K562 (cell line): ENCODE measurements at regions not wholly inside any gene's neighbourhood (a gene's known extent, or its start where the extent isn't known, plus 50 kb on each side); places are given as distances from the start of the nearest gene placed in this dataset.
A peak's percentile ranks its signal among the peaks of the same experiment; 100 is the strongest.

ENCODE experiments used
- BACH1 ChIP-seq: fragments of 200-800 bp; sonication (Bioruptor generic); IDR thresholded peaks from 2 replicates; pipeline ENCODE4 v1.6.1; 2016; ENCODE audit warnings: missing genetic modification characterization, missing compliant biosample characterization
- BHLHE40 ChIP-seq: IDR thresholded peaks from 2 replicates; pipeline ENCODE4 v1.6.1; 2011; ENCODE audit warnings: low read length, improper control_type of control experiment
- ELF1 ChIP-seq: fragments of 200-800 bp; sonication (Bioruptor generic); IDR thresholded peaks from 2 replicates; pipeline ENCODE4 v1.6.1; 2016; ENCODE audit warnings: missing genetic modification characterization, missing compliant biosample characterization
- HDAC6 ChIP-seq: IDR thresholded peaks from 2 replicates; pipeline ENCODE4 v1.6.1; 2012; ENCODE audit warnings: low read depth, mild to moderate bottlenecking, control low read depth, inconsistent platforms, low read length, moderate library complexity
- HNRNPLL ChIP-seq: fragments of 200-400 bp; formaldehyde crosslinking; IDR thresholded peaks from 2 replicates; pipeline ENCODE4 v1.6.1; 2017; ENCODE audit warnings: low read length, low read depth, mild to moderate bottlenecking; ENCODE audit not compliant: poor library complexity, severe bottlenecking
- ILK ChIP-seq: fragments of 450-650 bp; IDR thresholded peaks from 2 replicates; pipeline ENCODE4 v1.6.1; 2016; ENCODE audit warnings: missing genetic modification characterization, low read depth, mild to moderate bottlenecking, missing compliant biosample characterization, moderate library complexity, borderline replicate concordance
- RAD21 ChIP-seq, 2 experiments: fragments of 250-450 bp in 1 of 2; fragments of 450-650 bp in 1 of 2; sonication (Bioruptor Pico) in 1 of 2; formaldehyde crosslinking in 1 of 2; IDR thresholded peaks in 1 of 2; conservative IDR thresholded peaks in 1 of 2; 2 replicates each; pipeline versions ENCODE4 v1.4.0 to v1.8.0; 2020 to 2022; ENCODE audit warnings: mild to moderate bottlenecking in 2 of 2, moderate library complexity in 1 of 2
- SMARCA4 ChIP-seq: fragments of 450-650 bp; IDR thresholded peaks from 2 replicates; pipeline ENCODE4 v1.6.1; 2016
- ZNF232 ChIP-seq: sonication (generic); formaldehyde crosslinking; IDR thresholded peaks from 2 replicates; pipeline ENCODE4 v1.8.0; 2022; ENCODE audit warnings: mild to moderate bottlenecking, missing genetic modification reagents
- ZNF347 ChIP-seq: fragments of 450-650 bp; formaldehyde crosslinking; IDR thresholded peaks from 2 replicates; pipeline ENCODE4 v1.4.0; 2020; ENCODE audit warnings: low read depth, mild to moderate bottlenecking, moderate library complexity
- ZNF589 ChIP-seq: fragments of 200-800 bp; sonication (Bioruptor generic); IDR thresholded peaks from 2 replicates; pipeline ENCODE4 v1.6.1; 2016; ENCODE audit warnings: low read depth, missing genetic modification characterization, missing compliant biosample characterization
- TF ChIP-seq, protein P1 (sequence below): IDR thresholded peaks from 3 replicates; pipeline ENCODE4 v1.6.1; 2011; ENCODE audit warnings: borderline replicate concordance, mild to moderate bottlenecking; ENCODE audit not compliant: insufficient read length, insufficient read depth
- TF ChIP-seq, protein P2 (sequence below): fragments of 250-450 bp; sonication (Bioruptor Pico); IDR thresholded peaks from 2 replicates; pipeline ENCODE4 v1.5.0; 2021
- TF ChIP-seq, protein P3 (sequence below), 2 experiments: IDR thresholded peaks; 2 replicates each; pipeline ENCODE4 v1.6.1; 2011; ENCODE audit warnings: borderline replicate concordance in 1 of 2, control low read depth in 1 of 2, low read depth in 1 of 2, low read length in 1 of 2, mild to moderate bottlenecking in 1 of 2, mixed read lengths in 1 of 2, moderate library complexity in 1 of 2; ENCODE audit not compliant: insufficient read depth in 1 of 2, insufficient read length in 1 of 2, poor library complexity in 1 of 2, severe bottlenecking in 1 of 2; ENCODE audit errors: extremely low read depth in 1 of 2
- TF ChIP-seq, protein P4 (sequence below): fragments of 450-650 bp; IDR thresholded peaks from 2 replicates; pipeline ENCODE4 v1.7.0; 2016; ENCODE audit warnings: borderline replicate concordance

DNA sequence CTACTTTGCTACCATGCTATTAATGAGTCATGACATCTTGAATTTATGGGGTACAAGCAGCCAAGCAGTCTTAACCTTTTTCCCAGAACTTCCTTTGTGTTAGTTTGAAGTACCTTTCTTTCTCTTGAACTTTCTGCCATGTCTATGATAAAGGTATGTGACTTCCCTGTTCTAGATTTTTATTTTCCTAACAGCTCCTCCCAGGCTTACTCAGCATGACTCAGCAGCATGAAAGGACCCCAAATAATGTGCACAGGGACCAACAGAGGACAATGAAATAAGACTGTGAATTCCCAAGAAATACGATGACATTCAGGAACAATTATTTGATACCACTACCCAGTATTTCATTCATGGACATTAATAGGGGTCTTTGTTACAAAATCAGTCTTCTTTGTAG lies 60.0 kb downstream of the TTC6 start (continued):
- TF ChIP-seq BACH1 (tag) (peak; percentile 63; the same call in 1 of the 2 replicates), ILK (no peak), HNRNPLL (no peak), BHLHE40 (no peak), ZNF347 (CRISPR knock-in tag) (no peak), ELF1 (tag) (no peak), ZNF232 (CRISPR knock-in tag) (no peak), SMARCA4 (0 out of 2 replicates have a peak, but pooled peaks have one; percentile 33), RAD21 (CRISPR knock-in tag; conservative IDR thresholded peaks at IDR 0.05 in 1 of 2, IDR thresholded peaks at IDR 0.05 in 1 of 2) (no peak), HDAC6 (no peak), ZNF589 (CRISPR knock-in tag) (no peak)
- TF ChIP-seq, protein P1, sequence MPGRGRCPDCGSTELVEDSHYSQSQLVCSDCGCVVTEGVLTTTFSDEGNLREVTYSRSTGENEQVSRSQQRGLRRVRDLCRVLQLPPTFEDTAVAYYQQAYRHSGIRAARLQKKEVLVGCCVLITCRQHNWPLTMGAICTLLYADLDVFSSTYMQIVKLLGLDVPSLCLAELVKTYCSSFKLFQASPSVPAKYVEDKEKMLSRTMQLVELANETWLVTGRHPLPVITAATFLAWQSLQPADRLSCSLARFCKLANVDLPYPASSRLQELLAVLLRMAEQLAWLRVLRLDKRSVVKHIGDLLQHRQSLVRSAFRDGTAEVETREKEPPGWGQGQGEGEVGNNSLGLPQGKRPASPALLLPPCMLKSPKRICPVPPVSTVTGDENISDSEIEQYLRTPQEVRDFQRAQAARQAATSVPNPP: no peak
- TF ChIP-seq, protein P2, sequence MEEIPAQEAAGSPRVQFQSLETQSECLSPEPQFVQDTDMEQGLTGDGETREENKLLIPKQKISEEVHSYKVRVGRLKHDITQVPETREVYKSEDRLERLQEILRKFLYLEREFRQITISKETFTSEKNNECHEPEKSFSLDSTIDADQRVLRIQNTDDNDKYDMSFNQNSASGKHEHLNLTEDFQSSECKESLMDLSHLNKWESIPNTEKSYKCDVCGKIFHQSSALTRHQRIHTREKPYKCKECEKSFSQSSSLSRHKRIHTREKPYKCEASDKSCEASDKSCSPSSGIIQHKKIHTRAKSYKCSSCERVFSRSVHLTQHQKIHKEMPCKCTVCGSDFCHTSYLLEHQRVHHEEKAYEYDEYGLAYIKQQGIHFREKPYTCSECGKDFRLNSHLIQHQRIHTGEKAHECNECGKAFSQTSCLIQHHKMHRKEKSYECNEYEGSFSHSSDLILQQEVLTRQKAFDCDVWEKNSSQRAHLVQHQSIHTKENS (CRISPR knock-in tag): no peak
- TF ChIP-seq, protein P3, sequence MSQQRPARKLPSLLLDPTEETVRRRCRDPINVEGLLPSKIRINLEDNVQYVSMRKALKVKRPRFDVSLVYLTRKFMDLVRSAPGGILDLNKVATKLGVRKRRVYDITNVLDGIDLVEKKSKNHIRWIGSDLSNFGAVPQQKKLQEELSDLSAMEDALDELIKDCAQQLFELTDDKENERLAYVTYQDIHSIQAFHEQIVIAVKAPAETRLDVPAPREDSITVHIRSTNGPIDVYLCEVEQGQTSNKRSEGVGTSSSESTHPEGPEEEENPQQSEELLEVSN (IDR thresholded peaks at IDR 0.05; ENCODE audit: borderline replicate concordance in 1 of 2, extremely low read depth in 1 of 2, insufficient read depth in 1 of 2, insufficient read length in 1 of 2, low read depth in 1 of 2, low read length in 1 of 2, poor library complexity in 1 of 2, severe bottlenecking in 1 of 2): no peak
- TF ChIP-seq, protein P4, sequence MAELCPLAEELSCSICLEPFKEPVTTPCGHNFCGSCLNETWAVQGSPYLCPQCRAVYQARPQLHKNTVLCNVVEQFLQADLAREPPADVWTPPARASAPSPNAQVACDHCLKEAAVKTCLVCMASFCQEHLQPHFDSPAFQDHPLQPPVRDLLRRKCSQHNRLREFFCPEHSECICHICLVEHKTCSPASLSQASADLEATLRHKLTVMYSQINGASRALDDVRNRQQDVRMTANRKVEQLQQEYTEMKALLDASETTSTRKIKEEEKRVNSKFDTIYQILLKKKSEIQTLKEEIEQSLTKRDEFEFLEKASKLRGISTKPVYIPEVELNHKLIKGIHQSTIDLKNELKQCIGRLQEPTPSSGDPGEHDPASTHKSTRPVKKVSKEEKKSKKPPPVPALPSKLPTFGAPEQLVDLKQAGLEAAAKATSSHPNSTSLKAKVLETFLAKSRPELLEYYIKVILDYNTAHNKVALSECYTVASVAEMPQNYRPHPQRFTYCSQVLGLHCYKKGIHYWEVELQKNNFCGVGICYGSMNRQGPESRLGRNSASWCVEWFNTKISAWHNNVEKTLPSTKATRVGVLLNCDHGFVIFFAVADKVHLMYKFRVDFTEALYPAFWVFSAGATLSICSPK: no peak
- TF ChIP-seq, all 486 proteins: peak for 12
